Kidney epithelial cell (primary cell): ENCODE measurements at regions not wholly inside any gene's neighbourhood (a gene's known extent, or its start where the extent isn't known, plus 50 kb on each side); places are given as distances from the start of the nearest gene placed in this dataset.

Source experiments
- DNase-seq: peaks from one replicate; pipeline ENCODE4 v3.0.0-alpha.2; 2010; ENCODE audit warnings: low read depth
- H3K27me3 ChIP-seq: 2 replicates; pipeline ENCODE4 v1.6.0; 2011; ENCODE audit warnings: low read length; ENCODE audit not compliant: control insufficient read depth, insufficient read depth
- H3K36me3 ChIP-seq: 2 replicates; pipeline ENCODE4 v1.5.1; 2011; ENCODE audit warnings: low read length; ENCODE audit not compliant: control insufficient read depth, insufficient read depth
- H3K4me3 ChIP-seq: 2 replicates; pipeline ENCODE4 v1.5.1; 2011; ENCODE audit warnings: low read depth, mild to moderate bottlenecking, control low read depth, low read length
- CTCF ChIP-seq: IDR thresholded peaks from 2 replicates; pipeline ENCODE4 v1.5.1; 2011; ENCODE audit warnings: mild to moderate bottlenecking, moderate library complexity, low read length, control low read depth, inconsistent platforms; ENCODE audit not compliant: insufficient read depth, poor library complexity, severe bottlenecking

GRCh38 chr5:73305386-73305785, 132.4 kb downstream of the TMEM174 start:
- no peak overlapping the region for H3K4me3 ChIP-seq
- peaks cover 17% of the 10 kb centered on the region for H3K27me3 ChIP-seq
- no peaks in the 10 kb centered on the region for H3K36me3 ChIP-seq
- DNase-seq: no peak
- no peak for TF ChIP-seq CTCF

- no peak for TF ChIP-seq CTCF
- Histone ChIP-seq H3K36me3 (no peaks in the 10 kb centered on the region), H3K4me3 (no peak overlapping the region), H3K27me3 (peaks cover 21% of the 10 kb centered on the region)
- DNase-seq: no peak
Measured at GRCh38 chr5:73304381-73304780, 131.4 kb downstream of the TMEM174 start.

- no peaks in the 10 kb centered on the region for H3K36me3 ChIP-seq
- TF ChIP-seq CTCF: peak; percentile 21
- peaks cover 30% of the 10 kb centered on the region for H3K27me3 ChIP-seq
- no peak for DNase-seq
- peak overlapping the region; percentile 21 for H3K4me3 ChIP-seq
Measured at GRCh38 chr5:73303148-73304079, 130.4 kb downstream of the TMEM174 start.

- Histone ChIP-seq H3K36me3 (no peaks in the 10 kb centered on the region), H3K27me3 (peaks cover 36% of the 10 kb centered on the region), H3K4me3 (no peak overlapping the region)
- TF ChIP-seq CTCF: no peak
- no peak for DNase-seq
Measured at GRCh38 chr5:73302797-73303147, 129.8 kb downstream of the TMEM174 start.

- H3K4me3 ChIP-seq: no peak overlapping the region
- no peaks in the 10 kb centered on the region for H3K36me3 ChIP-seq
- no peak for DNase-seq
- peaks cover 38% of the 10 kb centered on the region for H3K27me3 ChIP-seq
- TF ChIP-seq CTCF: no peak
Measured at GRCh38 chr5:73301208-73301901, 128.4 kb downstream of the TMEM174 start.
